ENCODE measurements at regions not wholly inside any gene's neighbourhood (a gene's known extent, or its start where the extent isn't known, plus 50 kb on each side); places are given as distances from the start of the nearest gene placed in this dataset.
"Not testable (repeated sequence)": the region's sequence is repeated elsewhere in the genome, so short reads cannot be mapped to it uniquely, and the experiment has no call there.

- no peak for DNase-seq
These were observed 64.7 kb downstream of the DHCR7 start for GRCh38 chr11:71383461-71383860.

- DNase-seq: no peak
These were observed 66.2 kb downstream of the DHCR7 start for GRCh38 chr11:71381781-71382505.

GRCh38 chr11:71379701-71380100, 68.5 kb downstream of the DHCR7 start:
- no peak for DNase-seq

- DNase-seq: no peak
These were observed 74.3 kb downstream of the DHCR7 start for GRCh38 chr11:71373791-71374454.

GRCh38 chr11:71372693-71373657, 75.2 kb downstream of the DHCR7 start:
- DNase-seq: no peak

- no peak for DNase-seq
These were observed 76.5 kb downstream of the DHCR7 start for GRCh38 chr11:71371674-71372069.

GRCh38 chr11:71370895-71371673, 77.1 kb downstream of the DHCR7 start:
- DNase-seq: no peak

GRCh38 chr11:71370020-71370747, 78.0 kb downstream of the DHCR7 start:
- DNase-seq: no peak

GRCh38 chr11:71369411-71369810, 78.8 kb downstream of the DHCR7 start:
- DNase-seq: no peak

- DNase-seq: no peak
These were observed 79.2 kb downstream of the DHCR7 start for GRCh38 chr11:71368966-71369365.

- DNase-seq: no peak
These were observed 80.4 kb downstream of the DHCR7 start for GRCh38 chr11:71367756-71368155.

- not testable (repeated sequence) for DNase-seq
These were observed 80.9 kb downstream of the DHCR7 start for GRCh38 chr11:71367276-71367675.

GRCh38 chr11:71366076-71366475, 82.1 kb downstream of the DHCR7 start:
- no peak for DNase-seq

GRCh38 chr11:71365626-71366025, 82.6 kb downstream of the DHCR7 start:
- no peak for DNase-seq

- DNase-seq: no peak
These were observed 83.4 kb downstream of the DHCR7 start for GRCh38 chr11:71364806-71365205.

GRCh38 chr11:71364176-71364671, 84.0 kb downstream of the DHCR7 start:
- DNase-seq: no peak

- DNase-seq: no peak
These were observed 84.5 kb downstream of the DHCR7 start for GRCh38 chr11:71363721-71364120.

GRCh38 chr11:71358963-71359567, 89.1 kb downstream of the DHCR7 start:
- no peak for DNase-seq

- DNase-seq: no peak
These were observed 90.0 kb downstream of the DHCR7 start for GRCh38 chr11:71358122-71358728.

GRCh38 chr11:71357414-71357813, 90.8 kb downstream of the DHCR7 start:
- no peak for DNase-seq

- no peak for DNase-seq
These were observed 91.3 kb downstream of the DHCR7 start for GRCh38 chr11:71356904-71357303.
